Naive B cell (primary cell): ENCODE measurements at regions not wholly inside any gene's neighbourhood (a gene's known extent, or its start where the extent isn't known, plus 50 kb on each side); places are given as distances from the start of the nearest gene placed in this dataset.

Experiments used
- ATAC-seq, 2 donors: fragments of 150-1000 bp; cut with Tn5 transposase; 2 replicates each; pipeline ENCODE4 v1.10.0; 2021; ENCODE audit warnings: low read depth in 2 of 2, mild to moderate bottlenecking in 2 of 2, moderate library complexity in 2 of 2
- DNase-seq: peaks from one replicate; pipeline ENCODE4 v3.0.0; 2022
- H3K27ac Mint-ChIP-seq, 6 donors: one replicate each; pipeline ENCODE4 v1.8.0; 2020 to 2022; ENCODE audit warnings: mild to moderate bottlenecking in 6 of 6, mixed read lengths in 6 of 6, moderate library complexity in 5 of 6, inconsistent platforms in 2 of 6
- H3K27me3 Mint-ChIP-seq, 3 donors: one replicate each; pipeline ENCODE4 v1.8.0; 2021 to 2022; ENCODE audit warnings: mixed read lengths in 3 of 3, mild to moderate bottlenecking in 1 of 3
- H3K36me3 Mint-ChIP-seq, 2 donors: one replicate each; pipeline ENCODE4 v1.8.0; 2020 to 2022; ENCODE audit warnings: mixed read lengths in 2 of 2, inconsistent platforms in 1 of 2, mild to moderate bottlenecking in 1 of 2
- H3K4me1 Mint-ChIP-seq, 3 donors: one replicate each; pipeline ENCODE4 v1.8.0; 2020 to 2022; ENCODE audit warnings: mixed read lengths in 3 of 3, inconsistent platforms in 1 of 3, mild to moderate bottlenecking in 1 of 3, moderate library complexity in 1 of 3
- H3K4me3 Mint-ChIP-seq, 8 donors: one replicate each; pipeline ENCODE4 v1.8.0; 2020 to 2022; ENCODE audit warnings: mild to moderate bottlenecking in 8 of 8, mixed read lengths in 8 of 8, moderate library complexity in 8 of 8, inconsistent platforms in 2 of 8
- H3K9me3 Mint-ChIP-seq, 7 donors: one replicate each; pipeline ENCODE4 v1.8.0; 2020 to 2022; ENCODE audit warnings: mixed read lengths in 7 of 7, mild to moderate bottlenecking in 5 of 7, inconsistent platforms in 2 of 7, moderate library complexity in 1 of 7

- peaks cover 0 to 5% (median 4%) of the 10 kb centered on the region in 3 donors for H3K27me3 Mint-ChIP-seq
- H3K4me3 Mint-ChIP-seq: no peak overlapping the region
- no peak for DNase-seq
- H3K4me1 Mint-ChIP-seq: no peaks in the 10 kb centered on the region
- no peak overlapping the region for H3K27ac Mint-ChIP-seq
- H3K9me3 Mint-ChIP-seq: no peaks in the 10 kb centered on the region
- no peak for ATAC-seq
- no peaks in the 10 kb centered on the region for H3K36me3 Mint-ChIP-seq
Observed at GRCh38 chr10:90464329-90464728, 393.5 kb downstream of the HTR7 start.

GRCh38 chr10:90470966-90471365, 386.9 kb downstream of the HTR7 start:
- ATAC-seq (no peak), DNase-seq (no peak)
- Mint-ChIP-seq H3K27me3 (peaks cover 0 to 8% (median 0%) of the 10 kb centered on the region in 3 donors), H3K27ac (no peak overlapping the region), H3K9me3 (peaks cover 0 to 25% (median 4%) of the 10 kb centered on the region in 7 donors), H3K4me3 (no peak overlapping the region), H3K36me3 (no peaks in the 10 kb centered on the region), H3K4me1 (no peaks in the 10 kb centered on the region)

DNA sequence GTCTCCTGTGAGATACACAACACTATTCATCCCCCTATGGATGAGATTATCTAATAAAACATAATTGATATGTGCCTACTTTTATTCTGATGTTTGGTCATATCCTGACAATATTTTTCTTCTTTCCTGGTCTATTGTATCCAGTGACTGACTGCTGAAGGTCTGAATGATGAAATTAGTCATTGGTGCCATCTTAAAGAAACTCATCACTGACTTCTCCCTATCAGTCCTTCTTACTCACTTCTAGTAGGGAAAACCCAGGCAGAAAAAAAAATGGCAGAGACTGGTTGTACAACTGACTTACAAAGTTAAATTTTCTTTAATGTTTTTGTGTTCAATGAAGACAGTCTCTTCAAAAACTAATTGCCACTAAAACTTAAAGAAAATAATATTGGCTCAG, 377.4 kb downstream of the HTR7 start:
- ATAC-seq (no peak), DNase-seq (no peak)
- no peaks in the 10 kb centered on the region for H3K36me3 Mint-ChIP-seq
- H3K27me3 Mint-ChIP-seq: peaks cover 0 to 18% (median 3%) of the 10 kb centered on the region in 3 donors
- no peak overlapping the region for H3K27ac Mint-ChIP-seq
- H3K4me3 Mint-ChIP-seq: no peak overlapping the region
- H3K9me3 Mint-ChIP-seq: peaks cover 0 to 2% (median 0%) of the 10 kb centered on the region in 7 donors
- no peaks in the 10 kb centered on the region for H3K4me1 Mint-ChIP-seq

DNA sequence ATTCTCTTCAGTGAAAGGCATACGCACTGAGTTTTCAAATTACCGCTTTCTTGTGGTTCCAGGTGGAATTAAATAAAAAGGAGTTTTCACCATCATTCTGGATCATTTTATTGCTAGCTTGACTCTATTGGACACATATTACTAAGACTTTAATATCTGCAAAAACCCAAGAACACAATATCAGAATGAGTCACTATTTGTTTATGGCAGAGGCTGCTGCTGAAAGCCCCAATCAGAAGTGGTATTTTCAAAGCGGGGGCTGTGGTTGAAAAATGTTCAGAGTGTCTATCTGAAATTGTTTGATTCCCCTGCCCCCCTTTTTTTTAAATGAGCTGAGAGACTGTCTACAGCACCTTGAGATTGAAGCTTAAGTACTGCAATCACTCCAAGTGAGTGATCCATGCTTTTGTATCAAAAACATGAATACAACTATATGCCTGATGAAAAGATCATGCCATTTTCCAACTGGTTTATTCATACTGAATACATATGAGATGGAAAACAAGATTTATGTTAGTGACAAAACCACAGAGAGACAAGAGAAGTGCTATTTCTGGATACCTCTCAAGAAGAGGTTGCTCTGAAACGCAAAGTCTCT, 376.4 kb downstream of the HTR7 start:
- Mint-ChIP-seq H3K4me1 (no peaks in the 10 kb centered on the region), H3K4me3 (no peak overlapping the region), H3K27ac (no peak overlapping the region), H3K27me3 (peaks cover 0 to 18% (median 3%) of the 10 kb centered on the region in 3 donors), H3K36me3 (no peaks in the 10 kb centered on the region), H3K9me3 (peaks cover 0 to 2% (median 0%) of the 10 kb centered on the region in 7 donors)
- DNase-seq: no peak
- ATAC-seq: no peak

DNA sequence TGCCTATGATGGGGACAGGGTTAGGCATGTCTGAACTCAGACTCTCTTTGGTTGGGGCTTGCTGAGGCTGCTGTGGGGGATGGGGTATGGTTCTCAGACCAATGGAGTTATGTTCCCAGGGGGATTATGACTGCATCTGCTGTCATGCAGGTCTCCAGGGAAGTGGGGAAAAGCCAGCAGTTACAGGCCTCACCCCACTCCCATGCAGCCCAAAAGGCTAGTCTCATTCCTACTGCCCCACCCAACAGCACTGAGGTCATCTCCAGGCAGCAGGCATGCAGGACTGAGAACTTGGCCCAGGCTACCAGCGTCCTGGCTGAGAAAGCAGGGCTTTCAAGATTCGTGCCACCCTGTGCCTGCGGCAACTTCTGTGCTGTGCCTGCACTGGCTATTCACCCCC, 373.3 kb downstream of the HTR7 start:
- peaks cover 0 to 2% (median 0%) of the 10 kb centered on the region in 7 donors for H3K9me3 Mint-ChIP-seq
- peak overlapping the region in 1 of 6 donors; percentile 11 for H3K27ac Mint-ChIP-seq
- DNase-seq (no peak), ATAC-seq (no peak)
- no peaks in the 10 kb centered on the region for H3K36me3 Mint-ChIP-seq
- peaks cover 0 to 23% (median 11%) of the 10 kb centered on the region in 3 donors for H3K27me3 Mint-ChIP-seq
- no peak overlapping the region for H3K4me3 Mint-ChIP-seq
- H3K4me1 Mint-ChIP-seq: no peaks in the 10 kb centered on the region

DNA sequence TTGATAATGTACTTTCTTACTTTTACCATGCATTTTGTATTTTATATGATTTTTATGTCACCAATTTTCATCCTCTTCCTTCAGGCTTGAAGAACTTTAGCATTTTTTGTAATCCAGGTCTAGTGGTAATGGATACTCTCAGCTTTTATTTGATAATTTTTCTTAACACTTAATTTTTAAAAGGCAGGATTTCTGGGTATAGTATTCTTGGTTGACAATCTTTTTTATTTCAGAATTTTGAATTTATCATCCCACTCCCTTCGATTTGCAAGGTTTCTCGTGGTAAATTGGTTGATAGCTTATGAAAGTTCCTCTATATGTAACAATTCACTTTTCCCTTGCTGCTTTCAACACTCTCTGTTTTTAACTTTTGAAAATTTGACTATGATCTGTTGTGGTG, 363.7 kb downstream of the HTR7 start:
- DNase-seq (no peak), ATAC-seq (no peak)
- H3K4me3 Mint-ChIP-seq: no peak overlapping the region
- H3K27ac Mint-ChIP-seq: no peak overlapping the region
- H3K27me3 Mint-ChIP-seq: peaks cover 0 to 10% (median 9%) of the 10 kb centered on the region in 3 donors
- H3K9me3 Mint-ChIP-seq: peaks cover 27 to 52% (median 44%) of the 10 kb centered on the region in 7 donors
- peaks cover 0 to 19% of the 10 kb centered on the region in 2 donors for H3K36me3 Mint-ChIP-seq
- H3K4me1 Mint-ChIP-seq: no peaks in the 10 kb centered on the region

DNA sequence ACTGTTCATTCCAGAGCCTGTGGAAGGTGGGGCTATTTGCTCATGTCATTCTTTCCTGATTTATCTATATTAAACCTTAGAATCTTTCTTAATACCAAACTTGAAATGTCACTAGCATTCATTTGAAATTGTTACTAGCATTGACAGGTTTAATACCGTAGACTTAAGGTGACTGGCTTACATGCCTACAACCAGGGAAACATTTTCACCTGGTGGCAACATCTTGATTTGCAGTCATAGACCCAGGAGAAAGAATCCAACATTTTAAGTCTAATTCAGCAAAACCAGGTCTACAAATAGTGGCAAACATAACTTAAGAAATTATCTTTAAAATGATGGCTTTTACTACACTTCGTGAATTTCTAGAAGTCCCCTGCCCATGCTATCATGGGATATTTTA, 353.7 kb downstream of the HTR7 start:
- Mint-ChIP-seq H3K27ac (no peak overlapping the region), H3K4me1 (peaks cover 4 to 10% (median 7%) of the 10 kb centered on the region in 3 donors), H3K9me3 (peaks cover 0 to 5% (median 2%) of the 10 kb centered on the region in 7 donors), H3K27me3 (peaks cover 9 to 14% (median 10%) of the 10 kb centered on the region in 3 donors), H3K36me3 (peaks cover 0 to 3% of the 10 kb centered on the region in 2 donors), H3K4me3 (no peak overlapping the region)
- no peak for ATAC-seq
- no peak for DNase-seq

DNA sequence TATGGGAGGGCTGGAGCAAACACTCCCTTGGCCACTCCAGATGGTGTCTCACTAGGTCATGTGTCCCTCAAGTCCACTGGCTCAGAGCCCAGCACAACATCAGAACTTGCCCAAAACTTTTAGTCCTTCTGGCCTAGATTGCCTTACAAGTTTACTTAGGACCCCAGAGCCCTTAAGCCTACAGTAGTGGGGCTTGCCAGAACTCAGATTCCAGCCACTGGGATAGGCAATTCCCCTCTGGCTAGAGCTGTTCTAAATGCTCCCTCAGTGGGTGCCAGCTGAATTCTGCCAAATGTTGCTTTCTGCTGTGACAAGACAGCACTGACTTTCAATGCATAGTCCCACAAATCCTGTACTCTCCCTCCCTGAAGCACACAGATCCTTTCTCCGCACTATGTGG, 331.1 kb downstream of the HTR7 start:
- H3K36me3 Mint-ChIP-seq: peaks cover 6 to 16% of the 10 kb centered on the region in 2 donors
- H3K27me3 Mint-ChIP-seq: peaks cover 9 to 66% (median 50%) of the 10 kb centered on the region in 3 donors
- no peaks in the 10 kb centered on the region for H3K4me1 Mint-ChIP-seq
- peaks cover 0 to 27% (median 9%) of the 10 kb centered on the region in 7 donors for H3K9me3 Mint-ChIP-seq
- DNase-seq: no peak
- no peak overlapping the region for H3K4me3 Mint-ChIP-seq
- no peak for ATAC-seq
- no peak overlapping the region for H3K27ac Mint-ChIP-seq

DNA sequence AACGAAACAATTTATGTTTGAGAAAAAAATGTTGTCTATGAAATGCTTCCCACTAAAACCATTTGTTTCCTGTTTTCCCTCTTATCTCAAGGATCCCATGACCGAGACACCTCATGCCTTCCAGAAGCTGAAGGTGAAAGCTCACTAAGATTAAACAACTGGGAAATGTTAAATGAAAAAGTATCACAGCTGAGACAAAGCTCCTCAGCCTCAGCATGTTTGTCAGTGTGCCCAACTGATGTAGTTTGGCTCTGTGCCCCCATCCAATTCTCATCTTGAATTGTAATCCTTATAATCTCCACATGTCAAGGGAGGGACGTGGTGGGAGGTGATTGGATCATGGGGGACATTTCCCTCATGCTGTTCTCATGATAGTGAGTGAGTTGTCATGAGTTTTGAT, 327.3 kb downstream of the HTR7 start:
- Mint-ChIP-seq H3K27ac (no peak overlapping the region), H3K9me3 (peaks cover 0 to 11% (median 2%) of the 10 kb centered on the region in 7 donors), H3K36me3 (peaks cover 0 to 3% of the 10 kb centered on the region in 2 donors), H3K27me3 (peaks cover 11 to 45% (median 30%) of the 10 kb centered on the region in 3 donors), H3K4me3 (no peak overlapping the region), H3K4me1 (no peaks in the 10 kb centered on the region)
- ATAC-seq (no peak), DNase-seq (no peak)

DNA sequence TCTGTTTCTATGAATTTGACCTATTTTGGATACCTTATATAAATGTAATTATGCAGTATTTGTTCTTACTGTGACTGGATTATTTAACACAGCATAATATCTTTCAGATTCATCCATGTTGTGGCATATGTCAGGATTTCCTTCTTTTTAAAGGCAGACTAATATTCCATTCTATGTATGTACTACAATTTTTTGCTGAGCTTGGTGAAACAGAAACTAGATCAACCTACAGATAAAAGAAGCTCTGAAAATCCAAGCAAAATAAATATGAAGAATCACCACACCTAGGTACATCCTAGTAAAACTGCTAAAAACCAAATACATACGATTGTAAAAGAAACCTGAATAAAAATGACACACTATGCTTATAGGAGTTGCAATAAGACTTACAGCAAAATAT, 300.5 kb downstream of the HTR7 start:
- Mint-ChIP-seq H3K27ac (no peak overlapping the region), H3K4me3 (no peak overlapping the region), H3K27me3 (peaks cover 7 to 24% (median 8%) of the 10 kb centered on the region in 3 donors), H3K36me3 (no peaks in the 10 kb centered on the region), H3K4me1 (no peaks in the 10 kb centered on the region), H3K9me3 (peaks cover 0 to 26% (median 6%) of the 10 kb centered on the region in 7 donors)
- no peak for DNase-seq
- ATAC-seq: no peak

GRCh38 chr10:90560331-90560730, 297.5 kb downstream of the HTR7 start:
- no peak overlapping the region for H3K4me3 Mint-ChIP-seq
- peaks cover 0 to 14% (median 2%) of the 10 kb centered on the region in 3 donors for H3K27me3 Mint-ChIP-seq
- H3K36me3 Mint-ChIP-seq: no peaks in the 10 kb centered on the region
- H3K27ac Mint-ChIP-seq: no peak overlapping the region
- no peaks in the 10 kb centered on the region for H3K4me1 Mint-ChIP-seq
- peaks cover 0 to 26% (median 6%) of the 10 kb centered on the region in 7 donors for H3K9me3 Mint-ChIP-seq
- DNase-seq (no peak), ATAC-seq (no peak)

- ATAC-seq: no peak
- Mint-ChIP-seq H3K27ac (no peak overlapping the region), H3K4me3 (no peak overlapping the region), H3K4me1 (no peaks in the 10 kb centered on the region), H3K27me3 (peaks cover 0 to 5% (median 0%) of the 10 kb centered on the region in 3 donors), H3K9me3 (peaks cover 0 to 26% (median 6%) of the 10 kb centered on the region in 7 donors), H3K36me3 (no peaks in the 10 kb centered on the region)
- no peak for DNase-seq
Observed at GRCh38 chr10:90561666-90562065, 296.2 kb downstream of the HTR7 start.

DNA sequence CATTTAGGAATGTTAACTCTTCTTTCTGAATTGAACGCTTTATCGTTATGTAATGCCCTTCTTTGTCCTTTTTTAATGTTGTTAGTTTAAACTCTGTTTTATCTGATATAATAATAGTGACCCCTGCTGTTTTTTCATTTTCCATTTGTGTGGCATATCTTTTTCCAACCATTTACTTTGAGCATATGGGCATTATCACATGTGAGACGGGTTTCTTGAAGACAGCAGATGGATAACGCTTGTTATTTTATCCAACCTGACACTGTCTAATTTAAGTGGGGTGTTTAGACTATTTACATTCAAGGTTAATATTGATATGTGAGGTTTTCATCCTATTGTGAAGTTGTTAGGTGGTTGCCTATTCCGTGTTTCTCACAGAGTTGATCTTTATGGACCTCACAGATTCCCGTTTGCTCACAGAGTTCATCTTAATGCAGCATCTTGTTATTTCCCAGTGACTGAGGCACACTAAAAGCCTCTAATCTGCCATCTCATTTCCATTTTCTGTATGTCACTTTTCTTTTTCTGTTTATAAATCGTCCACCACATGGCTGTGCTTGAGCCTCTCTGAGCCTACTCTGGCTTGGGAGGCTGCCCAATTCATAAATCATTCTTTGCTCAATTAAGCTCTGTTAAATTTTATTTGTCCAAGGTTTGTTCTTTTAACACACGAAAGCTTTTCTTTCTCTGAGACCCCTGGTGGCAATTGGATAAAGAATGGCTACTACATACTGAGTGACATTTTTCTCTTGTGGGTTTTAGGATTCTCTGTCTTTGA, 286.2 kb downstream of the HTR7 start:
- Mint-ChIP-seq H3K4me1 (no peaks in the 10 kb centered on the region), H3K4me3 (no peak overlapping the region)
- ATAC-seq: no peak

DNA sequence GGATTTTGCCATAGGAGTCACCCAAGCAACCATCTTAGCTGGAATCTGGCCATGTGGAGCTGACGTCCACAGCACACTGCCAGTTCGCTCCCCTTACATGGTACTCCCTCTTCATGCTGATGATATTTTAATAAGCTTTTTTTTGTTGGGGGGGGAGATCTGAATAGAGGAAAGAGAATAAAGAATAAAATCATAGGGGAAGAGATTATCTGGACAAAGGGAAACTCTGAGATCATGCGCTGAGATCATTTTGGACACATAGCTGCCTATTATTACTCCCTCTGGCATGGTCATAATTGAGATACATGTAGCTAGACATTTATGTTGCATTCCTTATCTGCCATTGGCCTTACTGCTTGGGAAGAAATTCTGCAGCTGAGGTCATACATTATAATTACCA, 282.7 kb downstream of the HTR7 start:
- H3K4me3 Mint-ChIP-seq: no peak overlapping the region
- ATAC-seq: no peak
- H3K36me3 Mint-ChIP-seq: peaks cover 0 to 7% of the 10 kb centered on the region in 2 donors
- DNase-seq: no peak
- H3K27me3 Mint-ChIP-seq: peaks cover 20 to 36% (median 33%) of the 10 kb centered on the region in 3 donors
- no peak overlapping the region for H3K27ac Mint-ChIP-seq
- H3K9me3 Mint-ChIP-seq: peaks cover 0 to 4% (median 0%) of the 10 kb centered on the region in 7 donors
- H3K4me1 Mint-ChIP-seq: no peaks in the 10 kb centered on the region

More for the DNA sequence above, 286.2 kb downstream of the HTR7 start:
- peaks cover 0 to 7% of the 10 kb centered on the region in 2 donors for H3K36me3 Mint-ChIP-seq
- DNase-seq: no peak
- H3K9me3 Mint-ChIP-seq: peaks cover 0 to 4% (median 0%) of the 10 kb centered on the region in 7 donors
- H3K27me3 Mint-ChIP-seq: peaks cover 16 to 33% (median 23%) of the 10 kb centered on the region in 3 donors
- H3K27ac Mint-ChIP-seq: no peak overlapping the region
